AG09309 (cell line): ENCODE measurements at regions not wholly inside any gene's neighbourhood (a gene's known extent, or its start where the extent isn't known, plus 50 kb on each side); places are given as distances from the start of the nearest gene placed in this dataset.

ENCODE experiments used
- DNase-seq: peaks from one replicate; pipeline ENCODE4 v3.0.0-alpha.2; 2010; ENCODE audit warnings: low read depth
- H3K4me3 ChIP-seq: 2 replicates; pipeline ENCODE4 v1.5.1; 2011; ENCODE audit warnings: mild to moderate bottlenecking, low read depth, low read length, moderate library complexity; ENCODE audit not compliant: control insufficient read depth
- TF ChIP-seq, protein P1 (sequence below): IDR thresholded peaks from 2 replicates; pipeline ENCODE4 v1.5.1; 2011; ENCODE audit warnings: mild to moderate bottlenecking, low read depth, low read length, inconsistent platforms; ENCODE audit not compliant: insufficient read depth, control insufficient read depth; ENCODE audit errors: missing control alignments

DNA sequence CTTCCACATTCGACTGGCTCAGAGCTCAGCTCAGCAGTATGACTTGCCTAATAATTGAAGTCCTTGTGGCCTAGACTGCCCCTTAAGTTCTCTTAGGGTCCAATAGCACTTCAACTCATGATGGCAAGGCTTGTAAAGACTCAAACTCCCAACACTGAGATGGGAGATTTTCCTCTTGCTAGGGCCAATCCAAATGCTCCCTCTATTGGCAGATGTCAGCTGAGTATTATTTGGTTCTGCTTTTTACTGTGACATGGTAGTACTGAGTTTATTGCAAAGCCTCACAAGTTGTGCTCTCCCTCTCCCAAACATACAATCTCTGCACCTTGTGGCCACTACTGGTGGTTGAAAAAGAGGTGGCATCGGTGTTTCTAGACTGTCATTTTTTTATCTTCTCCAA is 164.2 kb downstream of the ALG10 start:
- DNase-seq = no peak
- H3K4me3 ChIP-seq = no peak overlapping the region
- TF ChIP-seq, protein P1, sequence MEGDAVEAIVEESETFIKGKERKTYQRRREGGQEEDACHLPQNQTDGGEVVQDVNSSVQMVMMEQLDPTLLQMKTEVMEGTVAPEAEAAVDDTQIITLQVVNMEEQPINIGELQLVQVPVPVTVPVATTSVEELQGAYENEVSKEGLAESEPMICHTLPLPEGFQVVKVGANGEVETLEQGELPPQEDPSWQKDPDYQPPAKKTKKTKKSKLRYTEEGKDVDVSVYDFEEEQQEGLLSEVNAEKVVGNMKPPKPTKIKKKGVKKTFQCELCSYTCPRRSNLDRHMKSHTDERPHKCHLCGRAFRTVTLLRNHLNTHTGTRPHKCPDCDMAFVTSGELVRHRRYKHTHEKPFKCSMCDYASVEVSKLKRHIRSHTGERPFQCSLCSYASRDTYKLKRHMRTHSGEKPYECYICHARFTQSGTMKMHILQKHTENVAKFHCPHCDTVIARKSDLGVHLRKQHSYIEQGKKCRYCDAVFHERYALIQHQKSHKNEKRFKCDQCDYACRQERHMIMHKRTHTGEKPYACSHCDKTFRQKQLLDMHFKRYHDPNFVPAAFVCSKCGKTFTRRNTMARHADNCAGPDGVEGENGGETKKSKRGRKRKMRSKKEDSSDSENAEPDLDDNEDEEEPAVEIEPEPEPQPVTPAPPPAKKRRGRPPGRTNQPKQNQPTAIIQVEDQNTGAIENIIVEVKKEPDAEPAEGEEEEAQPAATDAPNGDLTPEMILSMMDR = no peak

DNA sequence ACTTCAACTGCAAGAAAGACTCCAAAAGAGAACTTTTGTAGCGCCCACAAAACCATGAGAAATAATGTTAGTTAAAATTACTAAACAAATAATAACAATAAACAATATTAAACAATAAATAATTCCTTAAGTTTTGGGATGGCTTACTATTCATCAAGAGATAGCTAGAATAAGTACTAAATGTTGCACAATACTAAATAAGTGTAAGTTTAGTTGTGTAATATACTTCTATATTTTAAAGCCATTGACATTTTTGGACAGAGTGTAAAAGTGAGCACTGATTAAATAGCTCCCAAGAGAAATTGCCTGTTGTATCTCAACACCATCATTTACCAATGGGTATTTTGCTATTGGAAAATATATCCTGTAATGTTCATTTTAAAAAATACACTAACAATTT is 166.7 kb downstream of the ALG10 start:
- no peak overlapping the region for H3K4me3 ChIP-seq
- DNase-seq = no peak
- TF ChIP-seq, protein P1 = no peak

DNA sequence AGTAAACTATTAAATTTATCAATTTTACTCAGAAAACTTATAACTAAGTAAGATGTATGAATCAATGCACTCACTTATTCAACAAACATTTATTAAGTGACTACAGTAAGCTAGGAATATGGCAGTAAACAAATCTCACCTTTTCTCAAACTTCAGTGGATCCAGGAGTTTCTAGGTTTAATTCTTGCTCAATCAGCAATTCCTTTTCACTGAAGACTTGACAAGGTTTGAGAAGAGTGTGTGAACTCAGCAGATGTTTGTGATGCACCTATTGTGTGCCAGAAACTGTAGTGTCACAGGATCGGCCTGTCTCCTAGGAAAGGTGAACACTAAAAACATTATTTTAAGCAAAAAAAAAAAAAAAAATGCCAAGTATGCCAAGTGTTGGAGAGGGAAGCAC is 167.8 kb downstream of the ALG10 start:
- TF ChIP-seq, protein P1 = no peak
- DNase-seq = no peak
- no peak overlapping the region for H3K4me3 ChIP-seq

DNA sequence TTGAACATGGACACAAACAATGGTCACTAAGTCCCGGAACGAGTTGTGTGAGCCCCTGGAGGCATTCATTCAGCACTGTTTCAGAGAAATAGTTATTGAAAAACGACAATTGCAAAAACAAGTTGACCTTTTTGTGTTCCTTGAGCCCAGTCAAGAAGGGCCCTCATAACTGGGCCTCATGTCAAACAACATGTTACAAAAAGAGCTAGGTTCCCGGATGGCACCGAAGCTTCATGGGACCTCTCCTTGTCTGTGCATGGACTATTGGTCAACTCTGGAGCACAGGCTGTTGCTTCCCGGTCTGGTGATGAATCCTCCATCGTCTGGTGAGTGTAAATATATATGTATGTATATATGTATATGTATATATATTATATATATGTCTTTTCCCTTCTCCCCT is 176.6 kb downstream of the ALG10 start:
- TF ChIP-seq, protein P1 = no peak
- DNase-seq = no peak
- no peak overlapping the region for H3K4me3 ChIP-seq

DNA sequence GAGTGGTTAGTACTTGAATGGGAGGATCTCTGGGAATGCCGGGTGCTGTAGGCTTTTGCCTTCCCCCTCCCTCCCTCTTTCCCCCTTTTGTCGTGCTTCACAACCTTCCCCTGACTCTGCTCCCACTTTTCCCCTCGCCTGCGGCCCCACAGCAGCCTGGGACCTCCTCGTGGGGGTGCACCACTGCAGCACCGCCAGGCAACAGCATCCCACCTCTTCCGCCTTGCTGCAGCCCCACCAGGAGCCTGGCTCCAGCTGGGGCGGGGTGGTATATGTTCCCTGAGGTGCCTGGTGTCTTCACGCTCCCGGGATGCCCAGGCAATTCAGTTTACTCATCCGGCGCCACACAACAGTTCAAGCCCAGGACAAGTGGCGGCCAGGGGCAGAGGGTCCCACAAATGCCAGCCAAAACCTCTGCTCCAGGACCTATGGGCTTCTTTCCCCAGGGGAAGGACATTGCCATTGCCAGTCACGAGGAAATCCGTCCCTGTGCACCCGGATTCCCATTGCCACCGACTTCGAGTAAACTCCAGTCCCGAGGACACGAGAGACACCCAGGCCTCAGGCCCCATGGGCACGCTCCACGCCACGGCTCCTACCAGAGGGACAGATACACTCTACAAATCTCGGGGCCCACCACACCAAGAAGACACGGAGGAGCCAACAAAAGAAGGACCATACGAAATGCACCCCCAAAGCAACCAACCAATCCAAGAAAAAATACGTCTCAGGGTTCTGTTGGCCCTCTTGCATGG is 181.7 kb downstream of the ALG10 start:
- DNase-seq = no peak
- H3K4me3 ChIP-seq = no peak overlapping the region
- TF ChIP-seq, protein P1 = no peak

DNA sequence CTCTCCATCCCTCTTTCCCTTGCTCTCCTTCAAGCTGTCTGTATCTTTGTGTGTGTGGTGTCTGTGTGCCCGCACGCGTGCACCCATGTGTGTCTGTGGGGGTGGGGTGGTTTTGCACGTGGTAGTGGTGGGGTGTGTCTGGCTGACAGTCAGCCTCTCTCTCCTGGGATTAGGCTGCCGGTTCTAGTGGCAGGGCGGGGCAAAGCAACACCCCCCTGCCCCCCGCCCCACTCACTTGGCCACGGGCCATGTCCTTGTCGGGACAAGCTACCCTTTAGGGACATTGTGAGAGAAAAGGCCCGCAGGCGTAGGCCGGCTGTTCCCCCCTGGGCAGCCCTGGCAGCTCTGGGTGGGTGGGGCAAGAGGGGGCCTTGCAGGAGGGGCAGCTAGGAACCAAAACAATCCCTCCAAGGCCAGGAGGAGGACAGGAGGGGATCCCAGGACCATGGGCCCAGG is 182.6 kb downstream of the ALG10 start:
- no peak for DNase-seq

More for the DNA sequence above, 182.6 kb downstream of the ALG10 start:
- TF ChIP-seq, protein P1 = no peak
- H3K4me3 ChIP-seq = no peak overlapping the region
